ENCODE measurements at regions not wholly inside any gene's neighbourhood (a gene's known extent, or its start where the extent isn't known, plus 50 kb on each side); places are given as distances from the start of the nearest gene placed in this dataset.
"Not testable (repeated sequence)": the region's sequence is repeated elsewhere in the genome, so short reads cannot be mapped to it uniquely, and the experiment has no call there.

DNA sequence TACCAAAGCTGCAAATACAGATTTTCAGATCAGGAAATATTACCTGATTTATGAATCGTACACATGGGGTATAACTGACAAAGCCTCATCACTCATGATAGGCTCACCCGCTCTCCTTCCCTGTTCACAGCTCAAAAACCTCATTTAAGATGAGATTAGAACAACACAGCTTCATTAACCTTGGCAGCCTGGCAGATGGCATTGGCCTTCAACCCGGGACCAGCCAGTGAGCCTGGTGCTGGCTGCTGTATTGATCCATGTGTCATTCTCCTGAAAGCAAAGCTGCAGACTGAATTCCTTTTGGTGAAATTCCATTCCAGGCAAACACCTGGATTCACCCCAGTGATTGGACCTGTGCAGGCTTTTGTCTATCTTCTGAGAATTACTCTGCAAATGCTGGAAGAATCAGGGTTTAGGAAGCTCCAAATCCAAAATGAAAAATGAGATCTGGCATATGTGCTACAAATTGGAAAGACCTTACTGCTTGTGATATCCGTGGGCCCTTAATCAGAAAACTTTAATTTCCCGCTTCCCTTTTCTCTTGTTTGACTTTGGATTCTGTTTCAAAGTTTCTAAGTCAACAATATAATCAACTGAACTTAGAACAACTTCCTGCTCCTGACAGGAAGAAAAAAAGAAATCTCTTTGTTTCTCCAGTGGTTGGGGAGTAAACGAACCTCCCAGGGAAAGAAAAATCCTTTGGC lies 189.1 kb upstream of the KBTBD8 start:
- DNase-seq (ENCODE audit: low read depth): no peak

DNA sequence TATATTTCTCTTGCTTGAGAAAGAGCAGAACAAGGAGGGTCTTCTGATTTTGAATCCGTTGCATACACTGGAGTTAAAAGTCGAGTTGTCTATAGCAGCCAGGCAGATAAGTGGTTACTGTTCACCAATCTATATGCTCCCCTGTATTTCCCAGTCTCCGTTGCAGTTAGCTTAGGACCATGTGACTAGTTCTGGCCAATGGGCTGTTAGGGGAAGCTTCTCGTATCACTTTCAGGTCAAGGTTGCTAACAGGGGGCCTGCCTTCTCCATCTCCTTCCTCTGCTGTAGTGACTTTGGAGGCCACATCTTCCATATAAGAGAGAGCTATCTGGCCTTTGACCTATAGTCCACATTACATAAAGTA lies 188.5 kb upstream of the KBTBD8 start:
- no peak for DNase-seq (ENCODE audit: low read depth)

GRCh38 chr3:66812136-66812535 lies 186.0 kb upstream of the KBTBD8 start:
- no peak for DNase-seq (ENCODE audit: low read depth)

- DNase-seq (ENCODE audit: low read depth): no peak
Observed at GRCh38 chr3:66812741-66813140, 185.4 kb upstream of the KBTBD8 start.

GRCh38 chr3:66816090-66816761 lies 181.9 kb upstream of the KBTBD8 start:
- DNase-seq (ENCODE audit: low read depth): no peak

DNA sequence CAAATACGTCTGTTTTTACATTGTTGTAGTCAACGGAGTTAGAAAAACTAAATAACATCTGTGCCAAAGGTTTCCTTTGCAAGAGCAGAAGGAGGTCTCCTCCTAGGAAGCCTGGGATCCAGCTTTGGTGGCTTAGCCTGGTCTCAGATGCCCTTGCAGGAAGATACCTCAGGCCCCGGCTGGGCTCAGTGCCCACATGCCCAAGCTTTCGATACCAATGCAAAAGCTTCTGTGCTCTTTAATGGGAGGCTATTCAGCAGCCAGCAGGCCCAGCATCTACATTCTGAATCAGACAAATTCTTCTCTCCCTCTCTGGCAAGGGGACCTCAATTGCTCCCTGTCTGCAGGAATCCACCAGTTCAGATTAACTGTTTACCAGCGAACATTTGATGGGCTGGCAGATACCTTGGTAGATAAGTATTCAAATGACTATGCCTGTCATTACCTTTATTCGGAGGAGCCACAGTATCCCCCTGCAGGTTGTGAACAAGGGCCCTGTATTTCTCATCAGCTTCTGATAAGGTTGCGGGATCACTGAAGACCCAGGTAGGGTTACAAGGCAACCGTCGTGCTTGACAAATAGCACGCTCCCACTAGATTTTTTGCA lies 180.1 kb upstream of the KBTBD8 start:
- DNase-seq (ENCODE audit: low read depth): no peak

GRCh38 chr3:66819993-66820501 lies 178.1 kb upstream of the KBTBD8 start:
- DNase-seq (ENCODE audit: low read depth): no peak

DNA sequence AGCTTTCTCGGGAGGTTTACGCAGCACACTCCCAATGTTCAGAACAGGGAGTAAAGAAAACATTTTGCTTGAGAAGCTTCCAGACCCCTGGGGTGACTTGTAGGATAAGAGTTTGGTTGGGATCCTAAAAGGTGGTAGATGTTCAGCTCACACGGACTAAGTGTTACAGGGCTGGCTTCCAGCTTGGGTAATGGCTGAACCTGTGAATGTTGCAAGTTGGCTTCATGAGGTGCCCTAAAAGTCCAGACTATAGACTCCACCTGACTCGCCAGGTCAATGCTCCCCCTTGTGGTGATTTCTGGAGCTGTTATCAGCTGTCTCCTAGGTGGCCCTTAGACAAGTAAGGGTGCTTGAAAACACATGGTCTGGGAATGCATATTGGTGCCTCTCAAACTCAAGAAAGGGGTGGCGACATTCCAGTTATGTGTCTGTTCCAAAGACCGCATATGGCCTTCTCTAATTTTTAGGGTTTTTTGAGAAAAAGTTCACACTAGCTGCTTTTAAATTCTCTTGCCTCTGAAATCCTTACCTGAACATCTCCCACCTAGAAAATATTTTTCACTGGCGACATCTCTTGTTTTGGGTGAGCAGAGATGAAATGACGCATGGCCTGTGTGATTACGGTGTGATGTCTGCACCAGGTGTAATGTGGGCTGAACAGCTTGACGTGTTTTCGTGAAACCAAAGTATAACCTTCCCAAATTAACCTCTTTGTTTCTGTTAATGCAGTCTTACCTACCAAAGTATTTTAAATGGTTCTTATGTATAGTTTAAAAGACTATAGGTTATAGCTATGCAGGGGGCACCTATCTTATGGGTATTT lies 175.7 kb upstream of the KBTBD8 start:
- DNase-seq (ENCODE audit: low read depth): peak; percentile 61

- no peak for DNase-seq (ENCODE audit: low read depth)
Observed at GRCh38 chr3:66823009-66823397, 175.1 kb upstream of the KBTBD8 start.

DNA sequence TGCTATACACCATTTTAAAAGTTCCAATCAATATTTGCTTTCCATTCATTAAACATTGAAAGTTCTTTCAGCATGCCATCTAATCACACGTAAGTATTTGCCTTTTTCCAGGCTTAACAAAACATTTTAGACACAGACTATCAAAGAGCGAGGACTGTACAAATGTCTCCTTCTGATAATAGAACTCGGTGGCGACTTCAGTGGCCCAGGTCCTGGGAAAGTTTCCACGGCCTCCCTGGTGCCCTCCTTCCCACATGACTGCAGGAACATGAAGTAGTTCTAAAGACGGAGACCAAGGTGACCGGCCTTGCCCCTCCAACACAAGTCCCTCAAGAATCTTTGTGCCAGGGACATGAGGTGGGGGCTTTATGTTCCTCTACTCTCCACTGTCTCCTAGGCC lies 174.6 kb upstream of the KBTBD8 start:
- DNase-seq (ENCODE audit: low read depth): no peak

- no peak for DNase-seq (ENCODE audit: low read depth)
Observed at GRCh38 chr3:66825375-66825774, 172.7 kb upstream of the KBTBD8 start.

DNA sequence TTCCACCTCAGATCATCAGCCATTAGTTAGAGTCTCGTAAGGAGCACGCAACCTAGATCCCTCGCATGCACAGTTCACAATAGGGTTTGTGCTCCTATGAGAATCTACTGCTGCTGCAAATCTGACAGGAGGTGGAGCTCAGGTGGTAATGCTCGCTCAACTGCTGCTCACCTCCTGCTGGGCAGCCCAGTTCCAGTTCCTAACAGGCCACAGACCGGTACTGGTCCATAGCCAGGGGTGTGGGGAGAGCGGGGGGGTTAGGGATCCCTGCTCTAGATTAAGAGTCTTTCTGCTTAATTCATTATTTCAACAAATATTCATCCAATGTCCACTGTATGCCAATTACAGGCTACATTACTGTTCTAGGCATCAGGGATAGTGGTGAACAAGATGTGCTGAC lies 170.4 kb upstream of the KBTBD8 start:
- DNase-seq (ENCODE audit: low read depth): no peak

DNA sequence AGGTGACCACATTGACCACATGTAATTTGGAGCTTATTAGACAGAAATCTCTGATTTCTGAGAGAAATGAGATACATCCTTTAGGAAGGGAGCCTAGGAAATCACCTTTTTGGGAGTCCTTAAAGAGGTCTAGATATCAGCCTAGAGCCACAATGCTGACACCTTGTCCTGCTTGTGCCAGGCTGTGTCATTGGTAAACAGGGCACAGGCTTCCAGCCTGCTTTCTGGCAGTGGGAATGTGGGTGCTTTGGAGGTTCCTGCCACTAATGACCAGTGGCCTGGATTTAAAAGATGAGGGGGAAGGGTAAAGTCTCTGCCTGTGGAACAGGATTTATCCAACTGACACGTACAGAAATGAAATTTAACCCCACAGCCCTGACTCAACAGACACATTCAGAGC lies 169.8 kb upstream of the KBTBD8 start:
- DNase-seq (ENCODE audit: low read depth): no peak

- DNase-seq (ENCODE audit: low read depth): no peak
Observed at GRCh38 chr3:66830301-66830700, 167.8 kb upstream of the KBTBD8 start.

- DNase-seq (ENCODE audit: low read depth): no peak
Observed at GRCh38 chr3:66831931-66832330, 166.2 kb upstream of the KBTBD8 start.

- DNase-seq (ENCODE audit: low read depth): no peak
Observed at GRCh38 chr3:66836363-66837152, 161.5 kb upstream of the KBTBD8 start.

DNA sequence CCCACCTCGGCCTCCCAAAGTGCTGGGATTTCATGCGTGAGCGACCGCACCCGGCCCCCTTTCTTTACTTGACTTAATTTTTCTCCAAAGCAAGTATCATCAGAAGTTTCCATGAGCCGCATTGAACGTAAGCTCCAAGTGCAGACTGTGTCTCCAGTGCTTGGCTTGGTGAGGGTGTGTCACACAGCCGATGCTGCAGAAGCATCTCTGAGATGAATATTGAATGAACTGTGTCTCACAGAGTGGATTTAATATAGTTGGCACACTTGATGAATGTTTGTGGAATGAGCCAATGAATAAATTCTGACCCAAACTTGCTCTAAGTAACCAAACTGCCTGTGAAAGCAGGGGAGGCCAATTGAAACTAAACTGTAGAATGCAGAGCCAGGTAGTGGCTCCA lies 159.4 kb upstream of the KBTBD8 start:
- no peak for DNase-seq (ENCODE audit: low read depth)

GRCh38 chr3:66839508-66839907 lies 158.6 kb upstream of the KBTBD8 start:
- DNase-seq (ENCODE audit: low read depth): no peak

- not testable (repeated sequence) for DNase-seq (ENCODE audit: low read depth)
Observed at GRCh38 chr3:66842761-66843464, 155.2 kb upstream of the KBTBD8 start.

GRCh38 chr3:66851894-66852613 lies 146.1 kb upstream of the KBTBD8 start:
- DNase-seq (ENCODE audit: low read depth): no peak

Measured in activated T-cell treated with anti-CD3 and anti-CD28 coated beads for 24 hours (primary cell).